ACC112 (cell line): ENCODE measurements at regions not wholly inside any gene's neighbourhood (a gene's known extent, or its start where the extent isn't known, plus 50 kb on each side); places are given as distances from the start of the nearest gene placed in this dataset.
"Not testable (repeated sequence)": the region's sequence is repeated elsewhere in the genome, so short reads cannot be mapped to it uniquely, and the experiment has no call there.

ENCODE experiments used
- H2AFZ ChIP-seq: fragments of 200-600 bp; sonication (generic); one replicate; pipeline ENCODE4 v1.6.0; 2017; ENCODE audit warnings: antibody characterized with exemption, low read length; ENCODE audit not compliant: unreplicated experiment
- H3K27ac ChIP-seq: fragments of 200-600 bp; sonication (generic); 2 replicates; pipeline ENCODE4 v1.5.1; 2014; ENCODE audit warnings: low read depth, mild to moderate bottlenecking, antibody characterized with exemption, low read length, moderate library complexity
- H3K27me3 ChIP-seq: fragments of 200-600 bp; sonication (generic); 2 replicates; pipeline ENCODE4 v1.6.1; 2014; ENCODE audit warnings: mild to moderate bottlenecking, antibody characterized with exemption, low read length, moderate library complexity, mixed read lengths; ENCODE audit not compliant: insufficient read depth
- H3K36me3 ChIP-seq: fragments of 200-600 bp; sonication (generic); 2 replicates; pipeline ENCODE4 v1.6.1; 2016; ENCODE audit warnings: mild to moderate bottlenecking, antibody characterized with exemption, low read length, moderate library complexity, mixed read lengths; ENCODE audit not compliant: insufficient read depth
- H3K4me1 ChIP-seq: fragments of 200-600 bp; sonication (generic); one replicate; pipeline ENCODE4 v1.6.1; 2016; ENCODE audit warnings: low read length, mixed read lengths; ENCODE audit not compliant: insufficient read depth, unreplicated experiment, control insufficient read depth
- H3K4me3 ChIP-seq: fragments of 200-600 bp; sonication (generic); 2 replicates; pipeline ENCODE4 v1.5.1; 2014; ENCODE audit warnings: mild to moderate bottlenecking, low read depth, low read length
- H3K79me2 ChIP-seq: fragments of 200-600 bp; sonication (generic); one replicate; pipeline ENCODE4 v1.6.0; 2016; ENCODE audit warnings: low read length; ENCODE audit not compliant: control insufficient read depth, unreplicated experiment, insufficient read depth

DNA sequence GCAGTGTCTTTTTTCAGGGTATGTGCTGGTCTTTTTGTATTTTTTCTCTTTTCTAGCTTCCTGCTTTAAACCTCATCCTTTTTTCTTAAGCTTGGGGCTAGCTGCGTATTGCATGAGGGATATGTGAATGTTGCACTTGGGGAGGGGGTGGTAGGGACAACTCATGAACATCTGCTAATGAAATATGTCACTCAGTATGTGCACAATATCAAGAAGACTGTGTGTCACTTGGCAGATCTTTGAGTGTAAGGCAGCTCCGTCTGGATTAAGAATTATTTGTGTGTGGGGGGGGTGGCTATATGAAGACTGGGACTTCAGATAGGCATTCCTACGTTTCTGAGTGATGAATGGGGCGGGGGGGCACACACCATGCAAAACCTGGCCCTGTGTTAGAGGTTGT is 170.4 kb upstream of the CACNA1E start:
- Histone ChIP-seq H3K36me3 (no peaks in the 10 kb centered on the region), H3K4me3 (no peak overlapping the region), H3K79me2 (no peaks in the 10 kb centered on the region), H3K27ac (no peak overlapping the region), H3K27me3 (peaks cover 56% of the 10 kb centered on the region), H3K4me1 (no peaks in the 10 kb centered on the region), H2AFZ (no peak overlapping the region)

DNA sequence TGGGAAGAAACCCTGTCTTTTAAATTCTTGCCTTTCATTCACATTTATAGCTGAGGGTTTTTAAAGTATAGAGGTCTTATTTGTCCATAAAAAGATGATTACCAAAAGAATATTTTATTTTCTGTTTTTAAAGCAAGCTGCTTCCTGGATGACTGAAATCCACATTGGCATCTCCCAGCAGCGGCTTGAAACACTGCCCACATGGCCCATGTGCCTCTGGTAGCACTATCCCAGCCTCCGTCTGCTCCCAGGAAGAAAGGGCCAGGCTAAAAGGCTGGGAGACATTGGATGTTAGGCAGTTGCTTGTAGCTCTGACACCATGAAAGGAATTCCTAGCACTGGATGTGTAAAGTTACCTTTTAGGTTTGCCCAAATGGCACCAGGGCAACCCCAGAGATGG is 169.9 kb upstream of the CACNA1E start:
- H2AFZ ChIP-seq: no peak overlapping the region
- H3K4me3 ChIP-seq: no peak overlapping the region
- H3K79me2 ChIP-seq: no peaks in the 10 kb centered on the region
- H3K27ac ChIP-seq: no peak overlapping the region
- H3K4me1 ChIP-seq: no peaks in the 10 kb centered on the region
- H3K27me3 ChIP-seq: peaks cover 61% of the 10 kb centered on the region
- no peaks in the 10 kb centered on the region for H3K36me3 ChIP-seq

DNA sequence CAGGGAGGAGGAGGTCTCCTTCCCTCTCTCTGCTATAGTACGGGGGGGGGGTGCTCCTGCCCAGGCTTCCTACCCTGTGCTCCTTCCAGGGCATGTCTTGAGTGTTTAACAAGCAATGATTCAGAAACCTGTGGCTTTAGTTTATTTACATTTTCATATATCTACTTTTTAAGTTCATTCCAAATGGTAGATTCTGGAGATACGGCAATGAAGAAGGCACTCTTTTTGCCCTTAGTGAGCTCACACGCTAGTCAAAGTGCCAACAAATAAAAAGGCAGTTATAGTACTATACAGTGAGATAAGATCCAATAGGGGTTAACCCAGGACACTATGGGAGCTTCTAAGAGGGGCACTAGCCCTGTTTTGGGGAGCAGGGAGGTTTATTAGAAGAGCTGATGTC is 169.3 kb upstream of the CACNA1E start:
- Histone ChIP-seq H3K27ac (no peak overlapping the region), H3K4me3 (no peak overlapping the region), H3K36me3 (no peaks in the 10 kb centered on the region), H3K79me2 (no peaks in the 10 kb centered on the region), H2AFZ (no peak overlapping the region), H3K27me3 (peaks cover 67% of the 10 kb centered on the region), H3K4me1 (no peaks in the 10 kb centered on the region)

DNA sequence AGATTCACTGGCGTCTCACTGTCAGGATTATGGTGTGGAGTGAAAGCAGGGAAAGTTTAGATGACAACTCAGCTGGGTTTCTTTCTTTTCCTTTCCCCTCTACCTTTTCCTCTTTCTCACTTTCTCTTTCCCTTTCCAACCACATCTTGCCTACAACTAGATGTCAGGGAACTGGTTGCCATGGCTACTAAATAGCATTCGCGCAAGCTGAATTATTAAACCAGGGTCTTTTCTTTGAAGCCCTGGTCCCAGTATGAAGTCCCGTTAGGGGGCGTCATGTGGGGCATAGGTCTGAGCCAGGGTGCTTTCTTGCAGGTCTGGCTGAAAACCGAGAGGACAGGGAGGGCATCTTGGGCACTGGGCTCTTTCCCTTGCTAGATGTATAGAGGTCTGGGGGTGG is 168.4 kb upstream of the CACNA1E start:
- peak overlapping the region; percentile 49 for H3K4me3 ChIP-seq
- H3K36me3 ChIP-seq: no peaks in the 10 kb centered on the region
- H3K27me3 ChIP-seq: peaks cover 76% of the 10 kb centered on the region
- H3K27ac ChIP-seq: no peak overlapping the region
- H2AFZ ChIP-seq: no peak overlapping the region
- no peaks in the 10 kb centered on the region for H3K79me2 ChIP-seq
- H3K4me1 ChIP-seq: no peaks in the 10 kb centered on the region

DNA sequence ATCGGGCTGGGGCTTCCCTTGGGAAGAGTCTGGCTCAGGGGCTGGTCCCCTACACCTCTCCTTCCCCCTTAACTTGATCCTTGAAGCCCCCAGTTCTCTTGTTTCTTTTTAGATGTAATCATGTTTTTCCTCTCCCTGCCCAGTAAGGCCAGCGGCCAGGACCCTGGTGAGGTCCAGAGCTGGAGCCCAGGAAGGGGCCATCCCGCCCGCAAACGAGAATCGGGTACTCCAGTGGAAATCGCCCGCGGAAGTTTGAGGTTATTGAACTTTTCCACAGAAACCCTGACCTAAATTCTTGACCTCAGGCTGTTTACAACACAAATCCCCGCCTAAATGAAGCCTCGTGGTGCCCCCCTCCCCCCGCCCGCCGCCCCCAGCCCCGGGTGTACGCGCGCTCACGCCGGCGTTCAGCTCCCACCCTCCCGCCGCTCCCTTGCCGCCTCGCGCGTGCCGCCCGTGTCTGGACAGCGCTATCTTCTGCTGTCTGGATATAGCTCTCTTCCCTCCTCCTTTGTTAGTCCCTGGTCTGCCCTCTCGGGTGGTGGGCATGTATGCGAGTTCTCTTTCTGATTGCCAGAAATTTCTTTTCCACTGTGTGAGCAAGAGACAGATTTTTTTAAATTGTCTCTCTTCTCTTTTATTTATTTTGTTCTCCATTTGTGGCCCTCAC is 165.9 kb upstream of the CACNA1E start:
- Histone ChIP-seq H3K36me3 (no peaks in the 10 kb centered on the region), H3K4me3 (no peak overlapping the region), H2AFZ (no peak overlapping the region), H3K27ac (no peak overlapping the region), H3K27me3 (peaks cover 93% of the 10 kb centered on the region), H3K79me2 (no peaks in the 10 kb centered on the region), H3K4me1 (no peaks in the 10 kb centered on the region)

DNA sequence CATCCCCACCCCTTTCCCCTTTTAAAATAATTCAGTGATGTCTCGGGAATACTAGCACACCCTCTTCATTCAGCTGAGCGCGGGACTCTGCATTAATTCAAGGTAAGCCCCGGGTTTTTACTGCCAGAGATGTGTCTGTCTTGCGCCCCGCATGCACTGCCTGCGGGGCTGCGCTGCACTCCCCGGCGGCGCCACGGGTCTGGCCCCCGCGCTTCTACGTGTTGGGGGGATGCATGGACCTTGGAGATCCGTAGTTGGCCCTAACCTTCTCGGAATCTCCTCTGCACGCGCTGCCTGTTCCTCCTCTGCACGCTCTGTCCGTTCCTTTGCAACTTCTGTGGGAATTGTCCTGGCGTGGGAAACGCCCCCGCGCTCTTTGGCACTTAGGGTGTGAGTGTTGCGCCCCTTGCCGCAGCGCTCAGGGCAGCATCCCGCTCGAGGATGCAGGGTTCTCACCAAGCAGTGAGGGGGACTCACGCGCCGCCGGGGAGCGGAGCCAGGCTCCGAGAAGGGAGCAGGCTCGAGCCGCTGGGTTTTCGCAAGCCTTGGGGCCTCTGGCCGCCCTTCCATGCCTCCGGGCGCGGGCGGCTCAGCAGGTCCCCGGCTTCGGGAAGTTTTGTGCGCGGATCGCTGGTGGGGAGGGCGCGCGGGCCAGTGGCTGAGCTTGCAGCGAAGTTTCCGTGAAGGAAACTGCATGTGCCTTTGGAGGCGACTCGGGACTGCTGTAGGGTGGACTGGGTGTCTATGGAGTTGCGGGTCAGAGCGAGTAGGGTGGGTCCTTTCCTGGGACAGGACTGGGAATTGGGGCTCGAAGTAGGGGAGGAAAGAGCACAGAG is 165.1 kb upstream of the CACNA1E start:
- no peak overlapping the region for H3K4me3 ChIP-seq
- no peaks in the 10 kb centered on the region for H3K36me3 ChIP-seq
- no peaks in the 10 kb centered on the region for H3K4me1 ChIP-seq
- no peak overlapping the region for H2AFZ ChIP-seq
- H3K27me3 ChIP-seq: peaks cover 87% of the 10 kb centered on the region
- no peak overlapping the region for H3K27ac ChIP-seq
- H3K79me2 ChIP-seq: no peaks in the 10 kb centered on the region

DNA sequence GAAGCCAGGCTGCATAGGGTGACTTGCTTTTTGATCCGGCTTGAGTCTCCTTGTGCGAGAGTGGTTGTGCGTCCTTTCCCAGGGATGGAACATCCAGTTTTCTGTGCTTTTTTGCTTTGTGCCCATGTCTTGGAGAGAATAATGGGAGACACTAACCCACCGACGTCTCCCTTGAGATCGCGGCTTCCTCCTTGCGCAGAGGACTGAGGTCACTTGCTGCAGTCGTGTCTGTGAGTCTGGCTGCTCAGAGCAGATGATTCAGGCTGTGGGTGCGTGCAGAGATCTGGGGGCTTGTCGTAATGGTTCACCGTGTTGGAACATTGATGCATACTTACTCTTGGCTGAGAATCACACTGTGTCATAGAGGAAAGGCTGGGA is 164.5 kb upstream of the CACNA1E start:
- Histone ChIP-seq H3K4me3 (no peak overlapping the region), H3K4me1 (no peaks in the 10 kb centered on the region), H3K36me3 (no peaks in the 10 kb centered on the region), H3K27me3 (peaks cover 82% of the 10 kb centered on the region), H3K27ac (no peak overlapping the region), H3K79me2 (no peaks in the 10 kb centered on the region), H2AFZ (no peak overlapping the region)

DNA sequence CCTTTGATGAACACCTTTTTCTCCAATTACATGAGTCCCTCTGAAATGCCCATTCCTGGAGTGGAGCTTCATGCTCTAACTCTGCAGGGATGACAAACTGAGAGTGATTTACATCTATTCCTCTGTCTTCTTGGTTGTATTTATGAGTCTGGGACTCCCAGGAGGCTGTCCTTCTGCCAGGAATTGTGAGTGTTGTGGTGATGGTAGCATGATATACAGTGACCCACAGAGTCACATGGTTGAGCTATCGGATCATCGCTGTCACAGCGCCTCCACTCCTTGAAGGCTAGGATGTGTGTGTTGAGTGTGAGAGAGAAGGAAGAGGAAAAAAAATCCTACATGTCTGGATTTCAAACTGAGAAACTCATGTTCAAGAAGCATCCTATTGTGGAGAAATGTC is 163.4 kb upstream of the CACNA1E start:
- peaks cover 71% of the 10 kb centered on the region for H3K27me3 ChIP-seq
- no peak overlapping the region for H3K4me3 ChIP-seq
- H3K36me3 ChIP-seq: no peaks in the 10 kb centered on the region
- H3K27ac ChIP-seq: no peak overlapping the region
- no peak overlapping the region for H2AFZ ChIP-seq
- no peaks in the 10 kb centered on the region for H3K4me1 ChIP-seq
- H3K79me2 ChIP-seq: no peaks in the 10 kb centered on the region

DNA sequence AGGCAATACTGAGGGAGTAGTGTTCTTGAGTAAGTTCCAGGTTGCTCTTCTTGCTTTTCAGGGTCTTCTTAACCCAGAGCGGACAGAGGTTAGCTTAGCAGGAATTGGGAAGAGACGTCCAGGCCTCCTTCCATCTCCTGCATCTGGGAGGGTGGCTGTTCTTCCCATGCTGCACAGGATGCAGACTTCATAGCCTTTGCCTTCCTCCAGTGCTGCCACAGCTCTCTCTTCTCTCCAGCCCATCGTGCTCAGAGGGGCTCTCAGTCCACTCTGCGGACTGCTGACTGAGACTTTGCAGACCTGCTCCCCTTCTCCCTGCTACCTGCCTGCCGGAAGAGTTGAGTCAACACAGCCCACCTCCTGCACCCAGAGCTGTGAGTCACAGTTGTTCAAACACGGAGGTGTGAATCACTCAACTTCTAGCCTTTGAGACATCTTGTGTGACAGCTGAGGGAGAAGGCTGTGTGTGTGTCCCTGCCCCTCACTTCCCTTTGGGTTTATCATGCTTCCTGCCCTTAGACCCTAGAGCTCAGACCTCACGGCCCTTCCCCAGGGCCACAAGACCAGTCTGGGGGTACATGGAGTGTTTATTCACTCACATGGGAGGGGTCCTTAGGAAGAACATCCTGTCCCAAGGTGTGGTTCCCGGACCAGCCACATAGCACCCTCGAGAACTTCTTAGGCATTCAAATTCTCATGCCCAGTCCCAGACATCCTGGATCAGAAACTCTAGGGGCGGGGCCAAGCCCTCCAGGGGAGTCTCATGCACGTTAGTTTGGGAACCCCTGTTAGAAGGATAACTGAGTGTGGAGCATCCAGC is 158.3 kb upstream of the CACNA1E start:
- no peaks in the 10 kb centered on the region for H3K36me3 ChIP-seq
- no peak overlapping the region for H3K27ac ChIP-seq
- no peak overlapping the region for H3K4me3 ChIP-seq
- H3K4me1 ChIP-seq: no peaks in the 10 kb centered on the region
- H3K27me3 ChIP-seq: peaks cover 21% of the 10 kb centered on the region
- no peak overlapping the region for H2AFZ ChIP-seq
- no peaks in the 10 kb centered on the region for H3K79me2 ChIP-seq

DNA sequence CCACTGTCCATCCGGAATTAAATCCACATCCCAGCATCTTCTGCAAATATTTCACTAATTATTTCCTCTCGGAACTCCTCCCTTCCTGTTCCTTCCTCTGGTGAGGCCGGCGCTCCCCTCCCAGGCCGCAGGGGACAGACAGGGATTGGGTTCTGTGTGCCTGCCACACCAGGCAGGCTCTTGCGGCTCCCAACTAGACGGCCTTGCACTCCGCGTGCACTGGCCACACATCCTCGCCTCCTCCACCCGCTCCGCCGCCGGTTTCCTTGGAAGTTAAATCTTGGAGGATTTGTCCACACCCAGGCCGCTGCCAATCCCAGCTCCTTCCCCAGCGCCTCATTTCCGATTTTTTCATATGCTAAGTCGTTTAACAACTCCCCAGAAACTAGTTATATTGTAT is 157.6 kb upstream of the CACNA1E start:
- H3K4me1 ChIP-seq, H2AFZ ChIP-seq, H3K36me3 ChIP-seq, H3K4me3 ChIP-seq, H3K27ac ChIP-seq, H3K79me2 ChIP-seq: not testable (repeated sequence)
- H3K27me3 ChIP-seq: peaks cover 13% of the 10 kb centered on the region
